Spleen (tissue), 7 donors: ENCODE measurements at regions not wholly inside any gene's neighbourhood (a gene's known extent, or its start where the extent isn't known, plus 50 kb on each side); places are given as distances from the start of the nearest gene placed in this dataset.

Source experiments
- POLR2A ChIP-seq, 3 donors: fragments of 450-650 bp; IDR thresholded peaks; one replicate each; pipeline ENCODE4 v1.5.1; 2017; ENCODE audit warnings: antibody characterized with exemption in 3 of 3, mild to moderate bottlenecking in 1 of 3
- POLR2AphosphoS5 ChIP-seq, 3 donors: sonication (generic); formaldehyde crosslinking; IDR thresholded peaks; one replicate each; pipeline ENCODE4 v1.5.1; 2017; ENCODE audit warnings: antibody characterized with exemption in 3 of 3
- TF ChIP-seq, protein P1 (sequence below), 11 experiments: fragments of 200-600 bp in 7 of 11; fragments of 450-650 bp in 4 of 11; sonication (generic) in 4 of 11; IDR thresholded peaks in 8 of 11; conservative IDR thresholded peaks in 3 of 11; 1 replicate in 7 of 11; 2 replicates in 4 of 11; pipeline versions ENCODE4 v1.4.0 to v1.8.0; 2016 to 2021; ENCODE audit warnings: antibody characterized with exemption in 11 of 11, inconsistent platforms in 4 of 11, mild to moderate bottlenecking in 1 of 11
- donor health status: DM: no; HTN: no; CAD: no; lungs with moderate emphysema.
- donor health status: DM: no; HTN: no; CAD: no.
- donor health status: DM: no; HTN: no; CAD: no.

DNA sequence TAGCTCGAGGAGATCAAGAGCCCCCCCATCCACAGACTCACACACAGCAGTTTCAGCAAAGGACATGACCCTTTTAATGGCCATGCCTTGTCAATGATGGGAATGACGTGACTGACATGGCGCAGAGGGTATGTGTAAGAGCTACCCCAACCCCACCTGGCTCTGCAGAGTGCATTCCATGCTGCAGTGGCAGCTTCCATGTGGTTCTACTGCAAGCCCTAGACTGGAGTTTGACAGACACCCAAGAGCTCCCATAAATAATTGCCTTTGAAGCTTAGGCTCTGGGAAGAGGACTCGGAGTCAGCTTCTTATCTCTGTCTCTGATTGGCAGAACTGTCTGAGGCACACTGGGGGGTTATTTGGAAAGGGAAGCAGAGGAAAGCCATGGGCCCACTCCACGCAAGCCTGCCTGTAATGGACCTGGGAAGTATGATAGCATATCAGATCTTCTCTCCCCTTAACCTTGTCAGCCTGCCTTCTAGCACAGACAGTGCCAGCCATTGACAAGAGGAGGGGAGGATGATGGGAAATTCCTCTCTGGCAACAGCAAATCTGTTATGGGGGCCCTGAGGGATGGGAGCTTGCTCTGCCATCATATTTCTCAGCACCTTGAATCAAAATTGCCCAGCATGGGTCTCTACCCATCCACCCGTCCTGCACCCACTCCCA, 478.5 kb upstream of the PODXL start:
- TF ChIP-seq POLR2A (IDR thresholded peaks at IDR 0.05) (no peak), POLR2AphosphoS5 (IDR thresholded peaks at IDR 0.05) (no peak)
- TF ChIP-seq, protein P1, sequence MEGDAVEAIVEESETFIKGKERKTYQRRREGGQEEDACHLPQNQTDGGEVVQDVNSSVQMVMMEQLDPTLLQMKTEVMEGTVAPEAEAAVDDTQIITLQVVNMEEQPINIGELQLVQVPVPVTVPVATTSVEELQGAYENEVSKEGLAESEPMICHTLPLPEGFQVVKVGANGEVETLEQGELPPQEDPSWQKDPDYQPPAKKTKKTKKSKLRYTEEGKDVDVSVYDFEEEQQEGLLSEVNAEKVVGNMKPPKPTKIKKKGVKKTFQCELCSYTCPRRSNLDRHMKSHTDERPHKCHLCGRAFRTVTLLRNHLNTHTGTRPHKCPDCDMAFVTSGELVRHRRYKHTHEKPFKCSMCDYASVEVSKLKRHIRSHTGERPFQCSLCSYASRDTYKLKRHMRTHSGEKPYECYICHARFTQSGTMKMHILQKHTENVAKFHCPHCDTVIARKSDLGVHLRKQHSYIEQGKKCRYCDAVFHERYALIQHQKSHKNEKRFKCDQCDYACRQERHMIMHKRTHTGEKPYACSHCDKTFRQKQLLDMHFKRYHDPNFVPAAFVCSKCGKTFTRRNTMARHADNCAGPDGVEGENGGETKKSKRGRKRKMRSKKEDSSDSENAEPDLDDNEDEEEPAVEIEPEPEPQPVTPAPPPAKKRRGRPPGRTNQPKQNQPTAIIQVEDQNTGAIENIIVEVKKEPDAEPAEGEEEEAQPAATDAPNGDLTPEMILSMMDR (IDR thresholded peaks at IDR 0.05 in 8 of 11, conservative IDR thresholded peaks at IDR 0.05 in 3 of 11): no peak
